IMR-90 (cell line): ENCODE measurements at regions not wholly inside any gene's neighbourhood (a gene's known extent, or its start where the extent isn't known, plus 50 kb on each side); places are given as distances from the start of the nearest gene placed in this dataset.

Experiments
- ATAC-seq: fragments of 200-7000 bp; cut with Tn5 transposase; 2 replicates; pipeline ENCODE4 v1.9.1; 2020; ENCODE audit warnings: low read depth, mild to moderate bottlenecking, moderate library complexity
- BruUV-seq: library from RNA; stranded (reverse); fragments of 400-500 nt; replicated peaks from 2 replicates; lab custom pipeline; 2021; lab: Mats Ljungman, UMichigan
- CTCF ChIA-PET: fragments of 300-600 bp; formaldehyde crosslinking; extraction: SDS; loops from one replicate; lab custom pipeline; 2021; ENCODE audit warnings: antibody characterized with exemption; lab: Yijun Ruan, JAX
- POLR2A ChIA-PET: fragments of 300-600 bp; sonication (Branson Sonifier 250); formaldehyde crosslinking; loops from one replicate; lab custom pipeline; 2022; ENCODE audit warnings: antibody characterized with exemption; ENCODE audit not compliant: unreplicated experiment; lab: Charles Lee
- DNase-seq: peaks from one replicate; pipeline ENCODE4 v3.0.0; 2013
- H2AFZ ChIP-seq: replicated peaks from 2 replicates; pipeline ENCODE3; 2013; ENCODE audit warnings: low read length, mild to moderate bottlenecking; ENCODE audit not compliant: poor library complexity
- H2AK5ac ChIP-seq: 2 replicates; pipeline ENCODE4 v1.6.1; 2013; ENCODE audit warnings: low read depth, low read length, inconsistent platforms
- H2AK9ac ChIP-seq: replicated peaks from 2 replicates; pipeline ENCODE3; 2013; ENCODE audit warnings: mild to moderate bottlenecking, low read depth, low read length, moderate library complexity; ENCODE audit not compliant: poor library complexity
- H2BK120ac ChIP-seq: 2 replicates; pipeline ENCODE4 v1.6.1; 2013; ENCODE audit warnings: low read depth, low read length, inconsistent platforms
- H2BK15ac ChIP-seq: 3 replicates; pipeline ENCODE4 v1.6.1; 2013; ENCODE audit warnings: low read depth, low read length, inconsistent platforms
- H2BK20ac ChIP-seq: 2 replicates; pipeline ENCODE4 v1.6.1; 2013; ENCODE audit warnings: low read depth, mild to moderate bottlenecking, inconsistent platforms, low read length, moderate library complexity
- H2BK5ac ChIP-seq: 2 replicates; pipeline ENCODE4 v1.6.1; 2013; ENCODE audit warnings: mild to moderate bottlenecking, low read depth, low read length, inconsistent platforms; ENCODE audit not compliant: poor library complexity, severe bottlenecking
- H3K14ac ChIP-seq: replicated peaks from 2 replicates; pipeline ENCODE4 v1.6.1; 2013; ENCODE audit warnings: low read depth, low read length, inconsistent platforms
- H3K18ac ChIP-seq: 2 replicates; pipeline ENCODE4 v1.6.1; 2013; ENCODE audit warnings: low read depth, low read length, control low read depth
- H3K23ac ChIP-seq: 2 replicates; pipeline ENCODE4 v1.6.1; 2013; ENCODE audit warnings: low read depth, low read length, inconsistent platforms
- H3K27ac ChIP-seq: 2 replicates; pipeline ENCODE4 v1.5.1; 2013; ENCODE audit warnings: mild to moderate bottlenecking, control low read depth, low read length; ENCODE audit not compliant: insufficient read depth
- H3K27me3 ChIP-seq: 2 replicates; pipeline ENCODE4 v1.6.1; 2013; ENCODE audit warnings: low read length; ENCODE audit not compliant: control insufficient read depth, insufficient read depth
- H3K36me3 ChIP-seq: 2 replicates; pipeline ENCODE4 v1.6.1; 2013; ENCODE audit warnings: low read length, mixed read lengths; ENCODE audit not compliant: control insufficient read depth, insufficient read depth
- H3K4ac ChIP-seq: 2 replicates; pipeline ENCODE4 v1.6.1; 2013; ENCODE audit warnings: low read depth, low read length, inconsistent platforms
- H3K4me1 ChIP-seq: 2 replicates; pipeline ENCODE4 v1.6.1; 2013; ENCODE audit warnings: low read length, mixed read lengths; ENCODE audit not compliant: control insufficient read depth, insufficient read depth
- H3K4me2 ChIP-seq: 2 replicates; pipeline ENCODE4 v1.6.1; 2013; ENCODE audit warnings: low read depth, mild to moderate bottlenecking, control low read depth, low read length, moderate library complexity
- H3K4me3 ChIP-seq: 2 replicates; pipeline ENCODE4 v1.5.1; 2013; ENCODE audit warnings: low read depth, mild to moderate bottlenecking, control low read depth, low read length, moderate library complexity; ENCODE audit not compliant: insufficient read depth
- H3K56ac ChIP-seq: 2 replicates; pipeline ENCODE4 v1.6.1; 2013; ENCODE audit warnings: low read length, inconsistent platforms; ENCODE audit not compliant: insufficient read depth; ENCODE audit errors: extremely low read depth
- H3K79me1 ChIP-seq, 2 experiments: 2 replicates each; pipeline ENCODE4 v1.6.1; 2013; ENCODE audit warnings: low read length in 2 of 2, inconsistent platforms in 1 of 2, low read depth in 1 of 2
- H3K9ac ChIP-seq: 2 replicates; pipeline ENCODE4 v1.6.1; 2013; ENCODE audit warnings: low read depth, low read length, control low read depth
- H3K9me1 ChIP-seq: 2 replicates; pipeline ENCODE4 v1.6.1; 2013; ENCODE audit warnings: low read length, inconsistent platforms; ENCODE audit not compliant: insufficient read depth
- H3K9me3 ChIP-seq: 2 replicates; pipeline ENCODE4 v1.6.1; 2013; ENCODE audit warnings: low read length; ENCODE audit not compliant: control insufficient read depth, insufficient read depth
- H4K20me1 ChIP-seq: 2 replicates; pipeline ENCODE4 v1.6.1; 2013; ENCODE audit warnings: low read length, inconsistent platforms; ENCODE audit not compliant: insufficient read depth
- H4K5ac ChIP-seq: 2 replicates; pipeline ENCODE4 v1.6.1; 2013; ENCODE audit warnings: mild to moderate bottlenecking, low read depth, low read length, control low read depth
- H4K8ac ChIP-seq, 2 experiments: 2 replicates each; pipeline ENCODE4 v1.6.1; 2013; ENCODE audit warnings: low read depth in 2 of 2, low read length in 2 of 2, control low read depth in 1 of 2, inconsistent platforms in 1 of 2
- H4K91ac ChIP-seq: 2 replicates; pipeline ENCODE4 v1.6.1; 2013; ENCODE audit warnings: low read depth, low read length, inconsistent platforms; ENCODE audit not compliant: insufficient read depth
- BHLHE40 ChIP-seq: fragments of 150-350 bp; IDR thresholded peaks from 2 replicates; pipeline ENCODE4 v1.6.1; 2016; ENCODE audit warnings: mild to moderate bottlenecking, low read depth, low read length
- CEBPB ChIP-seq: IDR thresholded peaks from 2 replicates; pipeline ENCODE4 v1.6.1; 2012; ENCODE audit warnings: low read depth, low read length, improper control_type of control experiment
- CHD1 ChIP-seq: IDR thresholded peaks from 2 replicates; pipeline ENCODE4 v1.6.1; 2012; ENCODE audit warnings: low read depth, low read length, improper control_type of control experiment
- FOS ChIP-seq: fragments of 150-350 bp; IDR thresholded peaks from 2 replicates; pipeline ENCODE4 v1.6.1; 2016; ENCODE audit warnings: low read depth, low read length
- MAFK ChIP-seq: IDR thresholded peaks from 2 replicates; pipeline ENCODE4 v1.6.1; 2012; ENCODE audit warnings: low read depth, low read length, improper control_type of control experiment
- MAZ ChIP-seq: IDR thresholded peaks from 2 replicates; pipeline ENCODE4 v1.6.1; 2012; ENCODE audit warnings: low read depth, mild to moderate bottlenecking, low read length, improper control_type of control experiment, moderate library complexity, borderline replicate concordance
- MXI1 ChIP-seq: IDR thresholded peaks from 2 replicates; pipeline ENCODE4 v1.6.1; 2012; ENCODE audit warnings: low read depth, mild to moderate bottlenecking, low read length, moderate library complexity, borderline replicate concordance
- NFE2L2 ChIP-seq: fragments of 150-350 bp; IDR thresholded peaks from 2 replicates; pipeline ENCODE4 v1.6.1; 2016; ENCODE audit warnings: low read depth, mild to moderate bottlenecking, low read length
- POLR2A ChIP-seq: IDR thresholded peaks from 2 replicates; pipeline ENCODE4 v1.6.1; 2012; ENCODE audit warnings: mild to moderate bottlenecking, low read depth, low read length
- RAD21 ChIP-seq: IDR thresholded peaks from 2 replicates; pipeline ENCODE4 v1.6.1; 2012; ENCODE audit warnings: low read length, improper control_type of control experiment
- RCOR1 ChIP-seq: IDR thresholded peaks from 2 replicates; pipeline ENCODE4 v1.6.1; 2012; ENCODE audit warnings: mild to moderate bottlenecking, low read length, improper control_type of control experiment; ENCODE audit not compliant: insufficient replicate concordance
- RFX5 ChIP-seq: IDR thresholded peaks from 2 replicates; pipeline ENCODE4 v1.8.0; 2012; ENCODE audit warnings: low read depth, mild to moderate bottlenecking, low read length, moderate library complexity
- SMC3 ChIP-seq: fragments of 150-350 bp; IDR thresholded peaks from 2 replicates; pipeline ENCODE4 v1.6.1; 2016; ENCODE audit warnings: low read depth, mild to moderate bottlenecking, antibody characterized with exemption, low read length, moderate library complexity
- WGBS, 2 experiments: methylation state at CpG; one replicate each; pipeline versions ENCODE4 v1.1.5 to v1.1.7; 2013; ENCODE audit warnings: missing lambda C conversion rate in 2 of 2; ENCODE audit not compliant: insufficient read length in 1 of 2; ENCODE audit errors: extremely low coverage in 2 of 2; 5-methylcytosine and 5-hydroxymethylcytosine counted together
- dilution Hi-C: fragments of 300-500 bp; cut with HindIII; formaldehyde crosslinking; loops from one replicate; pipeline ENCODE4 v1.14.3; 2018; ENCODE audit warnings: low sequenced_read_pairs; ENCODE audit not compliant: unreplicated experiment
- in situ Hi-C: fragments of 300-500 bp; cut with MboI; formaldehyde crosslinking; loops from 3 replicates; pipeline ENCODE4 v1.14.3; 2019; ENCODE audit warnings: low sequenced_read_pairs, inconsistent platforms, mixed read lengths
- intact Hi-C: fragments of 100-400 bp; cut with micrococcal nuclease; formaldehyde crosslinking; loops from 2 replicates; pipeline ENCODE4 v1.10.0; 2022
- TF ChIP-seq, protein P1 (sequence below): conservative IDR thresholded peaks from 2 replicates; pipeline ENCODE4 v1.5.1; 2012; ENCODE audit warnings: mild to moderate bottlenecking, low read depth, low read length, improper control_type of control experiment
- TF ChIP-seq, protein P2 (sequence below): fragments of 150-350 bp; IDR thresholded peaks from 2 replicates; pipeline ENCODE4 v1.6.1; 2017; ENCODE audit warnings: mild to moderate bottlenecking, antibody characterized with exemption, low read length, low read depth
- TF ChIP-seq, protein P3 (sequence below): fragments of 150-350 bp; IDR thresholded peaks from 2 replicates; pipeline ENCODE4 v1.6.1; 2016; ENCODE audit warnings: low read depth, mild to moderate bottlenecking, low read length, moderate library complexity, borderline replicate concordance

DNA sequence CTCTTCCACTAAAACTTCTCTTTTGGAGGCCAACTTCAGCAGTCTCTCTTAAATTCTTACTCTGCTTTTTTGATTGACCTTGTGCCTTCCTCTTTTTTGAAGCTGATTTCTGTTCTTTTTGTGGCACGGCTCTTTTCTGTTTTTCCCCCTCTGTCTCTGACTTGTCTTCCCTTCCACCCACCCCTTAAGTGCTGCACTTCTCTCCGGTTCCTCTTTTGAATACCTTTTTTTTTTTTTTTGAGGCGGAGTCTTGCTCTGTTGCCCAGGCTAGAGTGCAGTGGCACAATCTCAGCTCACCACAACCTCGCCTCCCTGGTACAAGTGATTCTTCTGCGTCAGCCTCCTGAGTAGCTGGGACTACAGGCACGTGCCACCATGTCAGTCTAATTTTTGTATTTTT lies 211.9 kb downstream of the BLID start:
- in situ Hi-C loops: no loop called here
- intact Hi-C loops: no loop called here

More for the DNA sequence above, 211.9 kb downstream of the BLID start:
- no peak overlapping the region for H3K4me2 ChIP-seq
- DNase-seq: no peak
- no CpG with 5 or more reads among the region's 6 CpGs for WGBS, 2 experiments
- no TSS peak for BruUV-seq
- no peak overlapping the region for H2BK5ac ChIP-seq
- H2BK15ac ChIP-seq: no peak overlapping the region
- H4K91ac ChIP-seq: no peak overlapping the region
- no peak for ATAC-seq
- H3K27me3 ChIP-seq: no peaks in the 10 kb centered on the region
- no peak overlapping the region for H2AFZ ChIP-seq
- no peak overlapping the region for H3K18ac ChIP-seq
- no peaks in the 10 kb centered on the region for H3K36me3 ChIP-seq
- H2AK5ac ChIP-seq: 0 out of 2 replicates have a peak overlapping the region, but pooled peaks have one; percentile 6
- H3K27ac ChIP-seq: no peak overlapping the region
- ChIA-PET POLR2A (no interaction called here), CTCF (no interaction called here)
- no peak for TF ChIP-seq SMC3
- TF ChIP-seq, protein P1, sequence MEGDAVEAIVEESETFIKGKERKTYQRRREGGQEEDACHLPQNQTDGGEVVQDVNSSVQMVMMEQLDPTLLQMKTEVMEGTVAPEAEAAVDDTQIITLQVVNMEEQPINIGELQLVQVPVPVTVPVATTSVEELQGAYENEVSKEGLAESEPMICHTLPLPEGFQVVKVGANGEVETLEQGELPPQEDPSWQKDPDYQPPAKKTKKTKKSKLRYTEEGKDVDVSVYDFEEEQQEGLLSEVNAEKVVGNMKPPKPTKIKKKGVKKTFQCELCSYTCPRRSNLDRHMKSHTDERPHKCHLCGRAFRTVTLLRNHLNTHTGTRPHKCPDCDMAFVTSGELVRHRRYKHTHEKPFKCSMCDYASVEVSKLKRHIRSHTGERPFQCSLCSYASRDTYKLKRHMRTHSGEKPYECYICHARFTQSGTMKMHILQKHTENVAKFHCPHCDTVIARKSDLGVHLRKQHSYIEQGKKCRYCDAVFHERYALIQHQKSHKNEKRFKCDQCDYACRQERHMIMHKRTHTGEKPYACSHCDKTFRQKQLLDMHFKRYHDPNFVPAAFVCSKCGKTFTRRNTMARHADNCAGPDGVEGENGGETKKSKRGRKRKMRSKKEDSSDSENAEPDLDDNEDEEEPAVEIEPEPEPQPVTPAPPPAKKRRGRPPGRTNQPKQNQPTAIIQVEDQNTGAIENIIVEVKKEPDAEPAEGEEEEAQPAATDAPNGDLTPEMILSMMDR: no peak
- TF ChIP-seq, protein P2, sequence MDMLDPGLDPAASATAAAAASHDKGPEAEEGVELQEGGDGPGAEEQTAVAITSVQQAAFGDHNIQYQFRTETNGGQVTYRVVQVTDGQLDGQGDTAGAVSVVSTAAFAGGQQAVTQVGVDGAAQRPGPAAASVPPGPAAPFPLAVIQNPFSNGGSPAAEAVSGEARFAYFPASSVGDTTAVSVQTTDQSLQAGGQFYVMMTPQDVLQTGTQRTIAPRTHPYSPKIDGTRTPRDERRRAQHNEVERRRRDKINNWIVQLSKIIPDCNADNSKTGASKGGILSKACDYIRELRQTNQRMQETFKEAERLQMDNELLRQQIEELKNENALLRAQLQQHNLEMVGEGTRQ: no peak
- no peak for TF ChIP-seq RAD21
- TF ChIP-seq FOS: no peak
- no peak for TF ChIP-seq MXI1
- TF ChIP-seq RFX5: no peak
- no peak for TF ChIP-seq CHD1
- TF ChIP-seq MAFK: no peak
- no peak for TF ChIP-seq POLR2A
- TF ChIP-seq, protein P3, sequence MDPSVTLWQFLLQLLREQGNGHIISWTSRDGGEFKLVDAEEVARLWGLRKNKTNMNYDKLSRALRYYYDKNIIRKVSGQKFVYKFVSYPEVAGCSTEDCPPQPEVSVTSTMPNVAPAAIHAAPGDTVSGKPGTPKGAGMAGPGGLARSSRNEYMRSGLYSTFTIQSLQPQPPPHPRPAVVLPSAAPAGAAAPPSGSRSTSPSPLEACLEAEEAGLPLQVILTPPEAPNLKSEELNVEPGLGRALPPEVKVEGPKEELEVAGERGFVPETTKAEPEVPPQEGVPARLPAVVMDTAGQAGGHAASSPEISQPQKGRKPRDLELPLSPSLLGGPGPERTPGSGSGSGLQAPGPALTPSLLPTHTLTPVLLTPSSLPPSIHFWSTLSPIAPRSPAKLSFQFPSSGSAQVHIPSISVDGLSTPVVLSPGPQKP: no peak
- no peak for TF ChIP-seq BHLHE40
- no peak for TF ChIP-seq MAZ
- TF ChIP-seq CEBPB: no peak
- TF ChIP-seq RCOR1: no peak
- no peak for TF ChIP-seq NFE2L2
- no peak overlapping the region for H4K8ac ChIP-seq
- no peak overlapping the region for H3K23ac ChIP-seq
- H3K14ac ChIP-seq: no peak overlapping the region
- no peak overlapping the region for H2AK9ac ChIP-seq
- H4K20me1 ChIP-seq: no peaks in the 10 kb centered on the region
- no peak overlapping the region for H3K9ac ChIP-seq
- H3K79me1 ChIP-seq: no peaks in the 10 kb centered on the region
- H2BK20ac ChIP-seq: no peak overlapping the region
- no peak overlapping the region for H4K5ac ChIP-seq
- no peak overlapping the region for H3K4ac ChIP-seq
- no peak overlapping the region for H2BK120ac ChIP-seq
- H3K9me3 ChIP-seq: no peaks in the 10 kb centered on the region
- H3K56ac ChIP-seq: no peak overlapping the region
- peaks cover 5% of the 10 kb centered on the region for H3K4me1 ChIP-seq
- dilution Hi-C loops: no loop called here
- H3K4me3 ChIP-seq: no peak overlapping the region
- no peaks in the 10 kb centered on the region; the same call in 1 of the 2 replicates for H3K9me1 ChIP-seq
